Neural cell (in vitro differentiated cells): ENCODE measurements at regions not wholly inside any gene's neighbourhood (a gene's known extent, or its start where the extent isn't known, plus 50 kb on each side); places are given as distances from the start of the nearest gene placed in this dataset.

Source experiments
- CTCF ChIP-seq: fragments of 450-650 bp; IDR thresholded peaks from 2 replicates; pipeline ENCODE4 v1.5.1; 2014; ENCODE audit warnings: antibody characterized with exemption, mild to moderate bottlenecking, moderate library complexity; ENCODE audit not compliant: poor library complexity, severe bottlenecking
- EP300 ChIP-seq: fragments of 450-650 bp; conservative IDR thresholded peaks from 2 replicates; pipeline ENCODE4 v1.6.1; 2014; ENCODE audit warnings: antibody characterized with exemption, mild to moderate bottlenecking, moderate library complexity; ENCODE audit not compliant: poor library complexity, severe bottlenecking
- EZH2 ChIP-seq: fragments of 200-600, 300-800 bp; shearing (Covaris generic), sonication (generic); IDR thresholded peaks from 2 replicates; pipeline ENCODE4 v1.6.1; 2014; ENCODE audit warnings: antibody characterized with exemption, low read length, borderline replicate concordance, mild to moderate bottlenecking; ENCODE audit not compliant: insufficient read depth, poor library complexity, severe bottlenecking
- MXI1 ChIP-seq: fragments of 450-650 bp; conservative IDR thresholded peaks from 2 replicates; pipeline ENCODE4 v1.6.1; 2014; ENCODE audit warnings: antibody characterized with exemption, mild to moderate bottlenecking; ENCODE audit not compliant: poor library complexity, severe bottlenecking
- POLR2AphosphoS5 ChIP-seq: IDR thresholded peaks from 2 replicates; pipeline ENCODE4 v1.6.1; 2012
- REST ChIP-seq: IDR thresholded peaks from 2 replicates; pipeline ENCODE4 v1.6.1; 2012; ENCODE audit warnings: borderline replicate concordance
- SMC3 ChIP-seq: fragments of 450-650 bp; conservative IDR thresholded peaks from 2 replicates; pipeline ENCODE4 v1.6.1; 2014; ENCODE audit warnings: antibody characterized with exemption, mild to moderate bottlenecking, moderate library complexity; ENCODE audit not compliant: poor library complexity
- TAF1 ChIP-seq: IDR thresholded peaks from 2 replicates; pipeline ENCODE4 v1.6.1; 2012; ENCODE audit warnings: low read depth

GRCh38 chr11:28472904-28473303, 364.7 kb downstream of the METTL15 start:
- TF ChIP-seq CTCF, result no peak
- no peak for TF ChIP-seq EZH2
- no peak for TF ChIP-seq REST
- TF ChIP-seq EP300, result no peak
- TF ChIP-seq TAF1, result no peak
- TF ChIP-seq SMC3, result no peak
- no peak for TF ChIP-seq POLR2AphosphoS5
- TF ChIP-seq MXI1, result no peak
